ENCODE measurements at regions not wholly inside any gene's neighbourhood (a gene's known extent, or its start where the extent isn't known, plus 50 kb on each side); places are given as distances from the start of the nearest gene placed in this dataset.

DNA sequence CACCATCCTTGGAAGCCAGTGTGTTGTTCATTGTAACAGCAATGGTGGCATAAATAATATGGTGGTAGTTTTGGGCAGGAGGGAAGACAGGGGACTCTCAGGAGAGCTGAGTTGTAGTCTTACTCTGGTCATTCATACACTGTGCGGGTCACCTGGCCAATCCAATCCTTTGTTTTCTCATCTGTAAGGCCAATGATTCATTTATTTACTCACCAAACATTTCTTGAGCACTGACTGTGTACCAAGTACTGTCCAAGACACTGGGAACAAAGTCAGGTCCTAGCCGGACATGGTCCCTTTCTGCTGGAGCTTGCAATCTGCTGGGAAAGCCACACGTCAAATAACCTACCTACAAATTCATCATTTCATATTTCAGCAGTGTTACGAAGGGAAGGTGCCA, 302.7 kb downstream of the CYP26B1 start:
- TF ChIP-seq, protein P1, sequence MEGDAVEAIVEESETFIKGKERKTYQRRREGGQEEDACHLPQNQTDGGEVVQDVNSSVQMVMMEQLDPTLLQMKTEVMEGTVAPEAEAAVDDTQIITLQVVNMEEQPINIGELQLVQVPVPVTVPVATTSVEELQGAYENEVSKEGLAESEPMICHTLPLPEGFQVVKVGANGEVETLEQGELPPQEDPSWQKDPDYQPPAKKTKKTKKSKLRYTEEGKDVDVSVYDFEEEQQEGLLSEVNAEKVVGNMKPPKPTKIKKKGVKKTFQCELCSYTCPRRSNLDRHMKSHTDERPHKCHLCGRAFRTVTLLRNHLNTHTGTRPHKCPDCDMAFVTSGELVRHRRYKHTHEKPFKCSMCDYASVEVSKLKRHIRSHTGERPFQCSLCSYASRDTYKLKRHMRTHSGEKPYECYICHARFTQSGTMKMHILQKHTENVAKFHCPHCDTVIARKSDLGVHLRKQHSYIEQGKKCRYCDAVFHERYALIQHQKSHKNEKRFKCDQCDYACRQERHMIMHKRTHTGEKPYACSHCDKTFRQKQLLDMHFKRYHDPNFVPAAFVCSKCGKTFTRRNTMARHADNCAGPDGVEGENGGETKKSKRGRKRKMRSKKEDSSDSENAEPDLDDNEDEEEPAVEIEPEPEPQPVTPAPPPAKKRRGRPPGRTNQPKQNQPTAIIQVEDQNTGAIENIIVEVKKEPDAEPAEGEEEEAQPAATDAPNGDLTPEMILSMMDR (IDR thresholded peaks at IDR 0.05; ENCODE audit: low read depth, low read length), result no peak
- H3K4me3 ChIP-seq (ENCODE audit: low read depth, low read length), result no peak overlapping the region
- no peaks in the 10 kb centered on the region for H3K9me3 ChIP-seq (ENCODE audit: control insufficient read depth, insufficient read depth, low read length)
- H3K27ac ChIP-seq (ENCODE audit: low read depth, low read length), result no peak overlapping the region
- CTCF ChIA-PET, result no interaction called here
- no peak for DNase-seq (ENCODE audit: low read depth, low spot score)
- H3K27me3 ChIP-seq (ENCODE audit: control insufficient read depth, insufficient read depth, low read length), result peaks cover 6% of the 10 kb centered on the region
- POLR2A ChIA-PET, result no interaction called here

DNA sequence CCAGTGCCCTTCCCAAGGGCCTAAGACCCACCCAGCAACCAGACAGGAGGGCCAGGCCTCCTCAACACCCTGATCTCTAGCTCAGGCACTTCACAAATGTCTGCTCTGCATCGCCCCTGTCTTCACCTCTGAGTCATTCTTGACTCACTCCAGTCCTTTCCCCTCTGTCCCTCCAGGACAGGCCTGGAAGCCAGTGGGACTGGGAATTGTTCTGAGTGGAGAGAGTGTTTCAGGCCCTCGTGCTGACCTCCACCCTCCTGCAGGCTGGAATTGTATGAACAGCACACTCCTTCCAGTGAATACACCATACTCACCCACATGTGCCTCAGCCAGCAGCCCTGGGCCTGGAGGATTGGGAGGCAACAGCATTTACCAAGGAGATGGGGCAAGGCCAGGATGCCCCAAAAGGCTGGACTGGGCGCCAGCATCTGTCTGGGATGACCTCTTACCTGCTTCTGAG, 304.2 kb downstream of the CYP26B1 start:
- CTCF ChIA-PET, result no interaction called here
- peaks cover 5% of the 10 kb centered on the region for H3K27me3 ChIP-seq (ENCODE audit: control insufficient read depth, insufficient read depth, low read length)
- no peak for DNase-seq (ENCODE audit: low read depth, low spot score)
- H3K9me3 ChIP-seq (ENCODE audit: control insufficient read depth, insufficient read depth, low read length), result no peaks in the 10 kb centered on the region
- no peak overlapping the region for H3K27ac ChIP-seq (ENCODE audit: low read depth, low read length)
- POLR2A ChIA-PET, result no interaction called here
- H3K4me3 ChIP-seq (ENCODE audit: low read depth, low read length), result no peak overlapping the region
- TF ChIP-seq, protein P1 (IDR thresholded peaks at IDR 0.05; ENCODE audit: low read depth, low read length), result no peak

DNA sequence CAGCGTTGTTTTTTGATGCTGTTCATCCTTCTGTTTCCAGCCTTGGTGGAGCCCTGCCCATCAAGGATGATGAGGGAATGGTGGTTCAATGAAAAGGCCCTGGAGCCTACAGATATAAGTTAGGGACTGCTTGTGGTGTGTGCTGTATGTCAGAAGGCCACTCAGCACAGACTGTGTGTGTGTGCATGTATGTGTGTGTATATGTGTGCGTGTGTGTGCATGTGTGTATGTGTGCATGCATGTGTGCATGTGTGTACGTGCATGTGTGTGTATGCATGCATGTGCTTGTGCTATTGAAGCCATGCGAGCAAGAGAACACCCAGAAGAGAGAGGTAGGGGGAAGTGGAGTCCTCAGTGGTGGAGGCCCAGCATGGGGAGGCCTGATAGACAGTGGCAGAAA, 304.9 kb downstream of the CYP26B1 start:
- no peak overlapping the region for H3K4me3 ChIP-seq (ENCODE audit: low read depth, low read length)
- peaks cover 5% of the 10 kb centered on the region for H3K27me3 ChIP-seq (ENCODE audit: control insufficient read depth, insufficient read depth, low read length)
- no peaks in the 10 kb centered on the region for H3K9me3 ChIP-seq (ENCODE audit: control insufficient read depth, insufficient read depth, low read length)
- ChIA-PET POLR2A (no interaction called here), CTCF (no interaction called here)
- TF ChIP-seq, protein P1 (IDR thresholded peaks at IDR 0.05; ENCODE audit: low read depth, low read length), result no peak
- no peak overlapping the region for H3K27ac ChIP-seq (ENCODE audit: low read depth, low read length)
- DNase-seq (ENCODE audit: low read depth, low spot score), result no peak

DNA sequence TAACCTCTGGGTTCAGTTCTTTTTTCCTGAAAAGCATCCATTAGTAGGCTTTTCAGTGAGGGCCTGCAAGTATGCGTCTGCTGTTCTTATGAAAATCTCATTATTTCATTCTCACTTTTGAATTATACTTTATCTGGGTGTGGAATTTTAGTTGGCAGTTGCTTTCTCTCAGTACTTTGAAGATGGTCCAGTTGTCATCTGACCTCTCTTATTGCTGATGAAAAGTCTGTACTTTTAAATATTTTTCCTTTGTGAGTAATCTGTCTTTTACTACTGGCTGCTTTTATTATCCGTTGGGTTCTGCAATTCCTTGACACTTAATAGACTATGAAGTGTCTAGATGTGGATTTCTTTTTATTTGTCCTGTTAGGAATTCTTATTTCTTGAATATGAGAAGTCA, 307.8 kb downstream of the CYP26B1 start:
- no peak for DNase-seq (ENCODE audit: low read depth, low spot score)
- H3K9me3 ChIP-seq (ENCODE audit: control insufficient read depth, insufficient read depth, low read length), result no peaks in the 10 kb centered on the region
- H3K27me3 ChIP-seq (ENCODE audit: control insufficient read depth, insufficient read depth, low read length), result peaks cover 3% of the 10 kb centered on the region
- ChIA-PET POLR2A (no interaction called here), CTCF (no interaction called here)
- no peak overlapping the region for H3K27ac ChIP-seq (ENCODE audit: low read depth, low read length)
- no peak overlapping the region for H3K4me3 ChIP-seq (ENCODE audit: low read depth, low read length)
- TF ChIP-seq, protein P1 (IDR thresholded peaks at IDR 0.05; ENCODE audit: low read depth, low read length), result no peak

DNA sequence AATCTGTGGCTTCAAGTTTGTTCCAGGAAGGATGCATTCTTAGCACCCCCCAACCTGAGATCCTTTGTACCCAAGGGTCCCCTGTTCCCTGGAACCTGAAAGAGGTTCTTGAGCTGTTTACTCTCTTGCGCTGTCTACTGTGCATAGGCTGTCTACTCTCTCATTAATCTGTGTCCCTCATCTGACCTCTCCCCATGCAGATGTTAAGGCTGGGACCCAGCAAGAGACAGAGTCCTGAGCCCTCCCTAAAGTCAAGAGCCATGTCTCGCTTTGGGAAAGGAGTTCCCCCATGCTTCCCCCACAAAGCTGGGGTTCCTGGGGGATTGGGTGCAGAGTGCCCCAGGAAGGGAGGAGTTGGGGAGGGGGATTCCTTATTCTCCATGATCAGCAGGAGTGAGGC, 312.9 kb downstream of the CYP26B1 start:
- Histone ChIP-seq H3K27me3 (ENCODE audit: control insufficient read depth, insufficient read depth, low read length) (peaks cover 3% of the 10 kb centered on the region), H3K4me3 (ENCODE audit: low read depth, low read length) (no peak overlapping the region), H3K27ac (ENCODE audit: low read depth, low read length) (no peak overlapping the region), H3K9me3 (ENCODE audit: control insufficient read depth, insufficient read depth, low read length) (peaks cover 4% of the 10 kb centered on the region)
- TF ChIP-seq, protein P1 (IDR thresholded peaks at IDR 0.05; ENCODE audit: low read depth, low read length), result no peak
- POLR2A ChIA-PET, result no interaction called here
- no peak for DNase-seq (ENCODE audit: low read depth, low spot score)
- CTCF ChIA-PET, result no interaction called here
